Tibial nerve (tissue), 4 donors: ENCODE measurements at regions not wholly inside any gene's neighbourhood (a gene's known extent, or its start where the extent isn't known, plus 50 kb on each side); places are given as distances from the start of the nearest gene placed in this dataset.

Experiments
- CTCF ChIP-seq, 5 experiments: fragments of 200-600 bp in 3 of 5; fragments of 450-650 bp in 2 of 5; sonication (generic) in 3 of 5; IDR thresholded peaks; one replicate each; pipeline ENCODE4 v1.5.1; 2016 to 2019; ENCODE audit warnings: antibody characterized with exemption in 5 of 5, mild to moderate bottlenecking in 3 of 5, moderate library complexity in 2 of 5
- EP300 ChIP-seq, 2 donors: sonication (generic); formaldehyde crosslinking; IDR thresholded peaks; one replicate each; pipeline ENCODE4 v1.6.1; 2017; ENCODE audit warnings: antibody characterized with exemption in 2 of 2, mild to moderate bottlenecking in 1 of 2
- POLR2A ChIP-seq, 2 donors: fragments of 450-650 bp; IDR thresholded peaks; one replicate each; pipeline ENCODE4 v1.6.1; 2017; ENCODE audit warnings: antibody characterized with exemption in 2 of 2, mild to moderate bottlenecking in 2 of 2, moderate library complexity in 2 of 2

GRCh38 chr22:22046370-22046769 lies 63.8 kb upstream of the TOP3B start:
- no peak for TF ChIP-seq CTCF (IDR thresholded peaks at IDR 0.05)
- TF ChIP-seq POLR2A (IDR thresholded peaks at IDR 0.05), result no peak
- TF ChIP-seq EP300 (IDR thresholded peaks at IDR 0.05), result no peak
